Testis (tissue), 2 donors: ENCODE measurements at regions not wholly inside any gene's neighbourhood (a gene's known extent, or its start where the extent isn't known, plus 50 kb on each side); places are given as distances from the start of the nearest gene placed in this dataset.

Experiments used
- DNase-seq: peaks from one replicate; pipeline ENCODE4 v3.0.0-alpha.2; 2019
- H3K27ac ChIP-seq, 2 donors: fragments of 200-600 bp; sonication (generic); one replicate each; pipeline ENCODE4 v1.5.1; 2019
- H3K27me3 ChIP-seq: fragments of 200-600 bp; sonication (generic); one replicate; pipeline ENCODE4 v1.5.1; 2019
- H3K36me3 ChIP-seq: fragments of 200-600 bp; sonication (generic); one replicate; pipeline ENCODE4 v1.5.1; 2017; ENCODE audit warnings: low read depth; ENCODE audit errors: missing control alignments
- H3K4me1 ChIP-seq: fragments of 200-600 bp; sonication (generic); one replicate; pipeline ENCODE4 v1.5.1; 2019
- H3K4me3 ChIP-seq, 2 donors: fragments of 200-600 bp; sonication (generic); one replicate each; pipeline ENCODE4 v1.5.1; 2017 to 2019
- H3K9me3 ChIP-seq: fragments of 200-600 bp; sonication (generic); one replicate; pipeline ENCODE4 v1.5.1; 2017
- CTCF ChIP-seq, 3 experiments: fragments of 450-650 bp in 2 of 3; fragments of 200-600 bp in 1 of 3; sonication (generic) in 1 of 3; IDR thresholded peaks; one replicate each; pipeline ENCODE4 v1.5.1; 2016 to 2019; ENCODE audit warnings: antibody characterized with exemption in 3 of 3, mild to moderate bottlenecking in 2 of 3, moderate library complexity in 1 of 3
- POLR2A ChIP-seq: fragments of 450-650 bp; IDR thresholded peaks from one replicate; pipeline ENCODE4 v1.6.1; 2017; ENCODE audit warnings: antibody characterized with exemption, mild to moderate bottlenecking, moderate library complexity
- WGBS, 2 donors: methylation state at CpG; one replicate each; pipeline ENCODE4 v1.1.5; 2018; 5-methylcytosine and 5-hydroxymethylcytosine counted together
- intact Hi-C: fragments of 100-400 bp; cut with DNase I; formaldehyde crosslinking; loops from one replicate; pipeline ENCODE4 v1.15.1; 2023; ENCODE audit warnings: low total_unique reads

GRCh38 chr10:123574109-123574698 lies 92.0 kb upstream of the GPR26 start:
- TF ChIP-seq CTCF (IDR thresholded peaks at IDR 0.05): no peak
- no peak for TF ChIP-seq POLR2A
- Histone ChIP-seq H3K36me3 (no peaks in the 10 kb centered on the region), H3K4me3 (no peak overlapping the region), H3K4me1 (no peaks in the 10 kb centered on the region), H3K27me3 (no peaks in the 10 kb centered on the region), H3K9me3 (no peaks in the 10 kb centered on the region), H3K27ac (no peak overlapping the region)
- DNase-seq: no peak
- 85 to 86% methylated on average over 7 of the region's 7 CpGs for WGBS, 2 donors
- intact Hi-C loops: no loop called here

GRCh38 chr10:123575105-123575504 lies 91.0 kb upstream of the GPR26 start:
- H3K4me3 ChIP-seq: no peak overlapping the region
- H3K36me3 ChIP-seq: no peaks in the 10 kb centered on the region
- no peaks in the 10 kb centered on the region for H3K4me1 ChIP-seq
- H3K27ac ChIP-seq: no peak overlapping the region
- H3K27me3 ChIP-seq: no peaks in the 10 kb centered on the region
- no peak for DNase-seq
- intact Hi-C loops: no loop called here
- H3K9me3 ChIP-seq: no peaks in the 10 kb centered on the region
- 37 to 43% methylated on average over 6 of the region's 6 CpGs for whole genome bisulfite sequencing, 2 donors
- TF ChIP-seq POLR2A (no peak), CTCF (IDR thresholded peaks at IDR 0.05) (no peak)

GRCh38 chr10:123576706-123577105 lies 89.4 kb upstream of the GPR26 start:
- intact Hi-C loops: no loop called here
- Histone ChIP-seq H3K9me3 (no peaks in the 10 kb centered on the region), H3K36me3 (no peaks in the 10 kb centered on the region), H3K4me1 (no peaks in the 10 kb centered on the region), H3K4me3 (no peak overlapping the region), H3K27ac (no peak overlapping the region), H3K27me3 (no peaks in the 10 kb centered on the region)
- 90 to 91% methylated on average over 3 of the region's 3 CpGs for WGBS, 2 donors
- DNase-seq: no peak
- no peak for TF ChIP-seq CTCF (IDR thresholded peaks at IDR 0.05)
- no peak for TF ChIP-seq POLR2A

GRCh38 chr10:123577921-123578461 lies 88.2 kb upstream of the GPR26 start:
- intact Hi-C loops: no loop called here
- no peaks in the 10 kb centered on the region for H3K27me3 ChIP-seq
- 60 to 75% methylated on average over 4 of the region's 4 CpGs for WGBS, 2 donors
- H3K4me3 ChIP-seq: no peak overlapping the region
- H3K4me1 ChIP-seq: no peaks in the 10 kb centered on the region
- H3K27ac ChIP-seq: no peak overlapping the region
- no peaks in the 10 kb centered on the region for H3K9me3 ChIP-seq
- TF ChIP-seq CTCF (IDR thresholded peaks at IDR 0.05) (no peak), POLR2A (no peak)
- no peak for DNase-seq
- H3K36me3 ChIP-seq: no peaks in the 10 kb centered on the region

- no peaks in the 10 kb centered on the region for H3K9me3 ChIP-seq
- 72 to 91% methylated on average over 6 of the region's 6 CpGs for WGBS, 2 donors
- TF ChIP-seq POLR2A (no peak), CTCF (IDR thresholded peaks at IDR 0.05) (no peak)
- H3K27me3 ChIP-seq: no peaks in the 10 kb centered on the region
- no peak overlapping the region for H3K27ac ChIP-seq
- no peaks in the 10 kb centered on the region for H3K36me3 ChIP-seq
- DNase-seq: no peak
- H3K4me1 ChIP-seq: no peaks in the 10 kb centered on the region
- no peak overlapping the region for H3K4me3 ChIP-seq
- intact Hi-C loops: no loop called here
These were observed 87.4 kb upstream of the GPR26 start for GRCh38 chr10:123578721-123579120.
